Erythroblast (primary cell): ENCODE measurements at regions not wholly inside any gene's neighbourhood (a gene's known extent, or its start where the extent isn't known, plus 50 kb on each side); places are given as distances from the start of the nearest gene placed in this dataset.

Experiments used
- GATA1 ChIP-seq: IDR thresholded peaks from 2 replicates; pipeline ENCODE4 v1.6.1; 2011; ENCODE audit warnings: low read depth, mild to moderate bottlenecking, control low read depth, low read length, moderate library complexity
- POLR2A ChIP-seq: IDR thresholded peaks from 2 replicates; pipeline ENCODE4 v1.6.1; 2011; ENCODE audit warnings: mild to moderate bottlenecking, low read length

GRCh38 chr2:377414-377813 lies 89.5 kb upstream of the ALKAL2 start:
- TF ChIP-seq POLR2A (no peak), GATA1 (no peak)
